Type B pancreatic cell (in vitro differentiated cells): ENCODE measurements at regions not wholly inside any gene's neighbourhood (a gene's known extent, or its start where the extent isn't known, plus 50 kb on each side); places are given as distances from the start of the nearest gene placed in this dataset.

Source experiments
- DNase-seq: peaks from one replicate; pipeline ENCODE4 v3.0.0; 2021; ENCODE audit warnings: mixed read lengths; ENCODE audit not compliant: unreplicated experiment; ENCODE audit errors: extremely low spot score
- H3K27ac Mint-ChIP-seq: 2 replicates; pipeline ENCODE4 v1.8.0; 2021; ENCODE audit warnings: mild to moderate bottlenecking, mixed read lengths
- H3K27me3 Mint-ChIP-seq: 2 replicates; pipeline ENCODE4 v1.8.0; 2021; ENCODE audit warnings: mixed read lengths
- H3K36me3 Mint-ChIP-seq: 2 replicates; pipeline ENCODE4 v1.8.0; 2021; ENCODE audit warnings: mixed read lengths
- H3K4me1 Mint-ChIP-seq: one replicate; pipeline ENCODE4 v1.8.0; 2021; ENCODE audit warnings: mixed read lengths; ENCODE audit not compliant: unreplicated experiment
- H3K4me3 Mint-ChIP-seq: 2 replicates; pipeline ENCODE4 v1.8.0; 2021; ENCODE audit warnings: mild to moderate bottlenecking, mixed read lengths
- H3K9me3 Mint-ChIP-seq: 2 replicates; pipeline ENCODE4 v1.8.0; 2021; ENCODE audit warnings: mixed read lengths
- CTCF ChIP-seq: fragments of 200-600 bp; sonication (generic); conservative IDR thresholded peaks from 2 replicates; pipeline ENCODE4 v1.5.0; 2021; ENCODE audit warnings: antibody characterized with exemption, mild to moderate bottlenecking

GRCh38 chr10:53071505-53072125 lies 299.0 kb upstream of the MBL2 start:
- no peaks in the 10 kb centered on the region for H3K9me3 Mint-ChIP-seq
- H3K4me1 Mint-ChIP-seq, result no peaks in the 10 kb centered on the region
- no peak overlapping the region for H3K27ac Mint-ChIP-seq
- H3K27me3 Mint-ChIP-seq, result no peaks in the 10 kb centered on the region
- no peak overlapping the region for H3K4me3 Mint-ChIP-seq
- no peak for DNase-seq
- H3K36me3 Mint-ChIP-seq, result no peaks in the 10 kb centered on the region
- no peak for TF ChIP-seq CTCF

- H3K9me3 Mint-ChIP-seq, result no peaks in the 10 kb centered on the region
- H3K27ac Mint-ChIP-seq, result no peak overlapping the region
- TF ChIP-seq CTCF, result no peak
- no peaks in the 10 kb centered on the region for H3K27me3 Mint-ChIP-seq
- H3K4me1 Mint-ChIP-seq, result peaks cover 6% of the 10 kb centered on the region
- no peak overlapping the region for H3K4me3 Mint-ChIP-seq
- DNase-seq, result no peak
- no peaks in the 10 kb centered on the region for H3K36me3 Mint-ChIP-seq
Observed at GRCh38 chr10:53069013-53069412, 296.4 kb upstream of the MBL2 start.

- DNase-seq, result no peak
- Mint-ChIP-seq H3K27ac (no peak overlapping the region), H3K36me3 (no peaks in the 10 kb centered on the region), H3K27me3 (no peaks in the 10 kb centered on the region), H3K4me1 (peaks cover 6% of the 10 kb centered on the region), H3K9me3 (peaks cover 5% of the 10 kb centered on the region), H3K4me3 (no peak overlapping the region)
- no peak for TF ChIP-seq CTCF
Observed at GRCh38 chr10:53064614-53065013, 292.0 kb upstream of the MBL2 start.

GRCh38 chr10:53063805-53064204 lies 291.2 kb upstream of the MBL2 start:
- no peaks in the 10 kb centered on the region for H3K27me3 Mint-ChIP-seq
- no peak overlapping the region for H3K27ac Mint-ChIP-seq
- no peak for DNase-seq
- TF ChIP-seq CTCF, result no peak
- no peak overlapping the region for H3K4me3 Mint-ChIP-seq
- peaks cover 5% of the 10 kb centered on the region for H3K9me3 Mint-ChIP-seq
- H3K4me1 Mint-ChIP-seq, result peaks cover 6% of the 10 kb centered on the region
- H3K36me3 Mint-ChIP-seq, result no peaks in the 10 kb centered on the region

- no peak for TF ChIP-seq CTCF
- Mint-ChIP-seq H3K27ac (no peak overlapping the region), H3K36me3 (no peaks in the 10 kb centered on the region), H3K4me1 (no peaks in the 10 kb centered on the region), H3K4me3 (no peak overlapping the region), H3K9me3 (peaks cover 4% of the 10 kb centered on the region), H3K27me3 (no peaks in the 10 kb centered on the region)
- DNase-seq, result no peak
Observed at GRCh38 chr10:53052521-53053164, 280.1 kb upstream of the MBL2 start.
